SK-N-SH treated with all-trans-retinoic acid at 6 μM for 48 hours (cell line): ENCODE measurements at regions not wholly inside any gene's neighbourhood (a gene's known extent, or its start where the extent isn't known, plus 50 kb on each side); places are given as distances from the start of the nearest gene placed in this dataset.

ENCODE experiments used
- ATAC-seq: fragments of 200-7000 bp; cut with Tn5 transposase; 3 replicates; pipeline ENCODE4 v1.9.1; 2020; ENCODE audit warnings: mild to moderate bottlenecking, moderate library complexity
- ARNTL ChIP-seq: fragments of 450-650 bp; formaldehyde crosslinking; IDR thresholded peaks from 2 replicates; pipeline ENCODE4 v1.5.0; 2020; ENCODE audit warnings: low read depth, mild to moderate bottlenecking, moderate library complexity, borderline replicate concordance
- BACH2 ChIP-seq: fragments of 250-450 bp; sonication (Bioruptor Pico); IDR thresholded peaks from 2 replicates; pipeline ENCODE4 v1.9.0; 2021; ENCODE audit warnings: mild to moderate bottlenecking, borderline replicate concordance
- CSDC2 ChIP-seq: fragments of 250-450 bp; sonication (Bioruptor Pico); IDR thresholded peaks from 2 replicates; pipeline ENCODE4 v1.5.0; 2020; ENCODE audit warnings: mild to moderate bottlenecking, moderate library complexity
- ESRRG ChIP-seq: fragments of 250-450 bp; sonication (Bioruptor Pico); IDR thresholded peaks from 2 replicates; pipeline ENCODE4 v1.6.1; 2021; ENCODE audit warnings: mild to moderate bottlenecking
- GLIS3 ChIP-seq: fragments of 250-450 bp; sonication (Bioruptor Pico); IDR thresholded peaks from 2 replicates; pipeline ENCODE4 v1.5.0; 2020; ENCODE audit warnings: mild to moderate bottlenecking, moderate library complexity
- ISL1 ChIP-seq: fragments of 250-450 bp; sonication (Bioruptor Pico); IDR thresholded peaks from 2 replicates; pipeline ENCODE4 v2.1.2; 2022; ENCODE audit warnings: mild to moderate bottlenecking, moderate library complexity
- OSR1 ChIP-seq: fragments of 250-450 bp; sonication (Bioruptor Pico); IDR thresholded peaks from 2 replicates; pipeline ENCODE4 v1.8.0; 2022; ENCODE audit warnings: moderate library complexity, mild to moderate bottlenecking, inconsistent platforms
- PPARA ChIP-seq: fragments of 250-450 bp; sonication (Bioruptor Pico); IDR thresholded peaks from 2 replicates; pipeline ENCODE4 v1.5.0; 2020; ENCODE audit warnings: mild to moderate bottlenecking, borderline replicate concordance
- RARB ChIP-seq: fragments of 250-450 bp; sonication (Bioruptor Pico); IDR thresholded peaks from 2 replicates; pipeline ENCODE4 v1.8.0; 2021; ENCODE audit warnings: mild to moderate bottlenecking, moderate library complexity
- SNAI2 ChIP-seq: fragments of 250-450 bp; sonication (Bioruptor Pico); IDR thresholded peaks from 2 replicates; pipeline ENCODE4 v1.5.0; 2020; ENCODE audit warnings: mild to moderate bottlenecking, moderate library complexity
- TCF4 ChIP-seq: fragments of 250-450 bp; sonication (Bioruptor Pico); IDR thresholded peaks from 2 replicates; pipeline ENCODE4 v1.8.0; 2021; ENCODE audit warnings: mild to moderate bottlenecking, moderate library complexity, borderline replicate concordance
- TOX ChIP-seq: fragments of 250-450 bp; sonication (Bioruptor Pico); IDR thresholded peaks from 2 replicates; pipeline ENCODE4 v1.8.0; 2021; ENCODE audit warnings: mild to moderate bottlenecking, moderate library complexity, borderline replicate concordance
- ZC3H10 ChIP-seq: fragments of 250-450 bp; sonication (Bioruptor Pico); IDR thresholded peaks from 2 replicates; pipeline ENCODE4 v1.5.1; 2021; ENCODE audit warnings: mild to moderate bottlenecking, moderate library complexity
- ZFP3 ChIP-seq: fragments of 250-450 bp; sonication (Bioruptor Pico); IDR thresholded peaks from 2 replicates; pipeline ENCODE4 v1.5.0; 2020; ENCODE audit warnings: mild to moderate bottlenecking, moderate library complexity
- ZFP30 ChIP-seq: fragments of 450-650 bp; formaldehyde crosslinking; IDR thresholded peaks from 2 replicates; pipeline ENCODE4 v1.5.0; 2022; ENCODE audit warnings: mild to moderate bottlenecking, moderate library complexity
- ZNF565 ChIP-seq: fragments of 450-650 bp; formaldehyde crosslinking; conservative IDR thresholded peaks from 2 replicates; pipeline ENCODE4 v1.5.0; 2020; ENCODE audit warnings: low read depth, mild to moderate bottlenecking, moderate library complexity
- ZNF70 ChIP-seq: fragments of 450-650 bp; formaldehyde crosslinking; IDR thresholded peaks from 2 replicates; pipeline ENCODE4 v1.5.0; 2020; ENCODE audit warnings: mild to moderate bottlenecking, moderate library complexity
- ZNF8 ChIP-seq: fragments of 450-650 bp; formaldehyde crosslinking; IDR thresholded peaks from 2 replicates; pipeline ENCODE4 v1.5.0; 2020; ENCODE audit warnings: mild to moderate bottlenecking, moderate library complexity
- TF ChIP-seq, protein P1 (sequence below): fragments of 250-450 bp; sonication (Bioruptor Pico); IDR thresholded peaks from 2 replicates; pipeline ENCODE4 v1.5.1; 2021; ENCODE audit warnings: mild to moderate bottlenecking, moderate library complexity
- TF ChIP-seq, protein P2 (sequence below): fragments of 250-450 bp; sonication (Bioruptor Pico); IDR thresholded peaks from 2 replicates; pipeline ENCODE4 v1.5.1; 2020; ENCODE audit warnings: low read depth, mild to moderate bottlenecking, moderate library complexity
- TF ChIP-seq, protein P3 (sequence below): fragments of 250-450 bp; sonication (Bioruptor Pico); IDR thresholded peaks from 2 replicates; pipeline ENCODE4 v1.8.0; 2021; ENCODE audit warnings: low read depth, mild to moderate bottlenecking, moderate library complexity, borderline replicate concordance
- TF ChIP-seq, protein P4 (sequence below): fragments of 250-450 bp; sonication (Bioruptor Pico); IDR thresholded peaks from 2 replicates; pipeline ENCODE4 v1.8.0; 2020; ENCODE audit warnings: mild to moderate bottlenecking, moderate library complexity, borderline replicate concordance
- TF ChIP-seq, protein P5 (sequence below): fragments of 250-450 bp; sonication (Bioruptor Pico); IDR thresholded peaks from 2 replicates; pipeline ENCODE4 v1.5.0; 2020; ENCODE audit warnings: mild to moderate bottlenecking, moderate library complexity

DNA sequence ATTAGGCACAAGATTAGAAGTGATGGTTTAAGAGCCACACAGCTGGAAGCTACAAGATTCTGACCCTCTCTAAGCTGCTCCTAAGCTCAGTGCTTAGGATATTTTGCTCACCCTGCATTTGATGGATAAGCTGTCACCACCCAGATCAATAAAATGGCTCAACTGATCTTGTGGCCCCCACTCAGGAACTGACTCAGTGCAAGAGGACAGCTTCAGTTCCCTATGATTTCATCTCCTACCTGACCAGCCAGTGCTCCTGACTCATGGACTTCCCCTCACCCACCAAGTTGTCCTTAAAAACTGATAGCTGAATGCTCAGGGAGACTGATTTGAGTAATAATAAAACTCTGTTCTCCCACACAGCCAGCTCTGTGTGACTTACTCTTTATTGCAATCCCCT lies 833.8 kb downstream of the GRID1 start:
- no peak for TF ChIP-seq BACH2
- no peak for TF ChIP-seq ZNF8 (CRISPR knock-in tag)
- no peak for TF ChIP-seq ARNTL (CRISPR knock-in tag)
- no peak for TF ChIP-seq TOX (CRISPR knock-in tag)
- no peak for TF ChIP-seq ZNF565
- no peak for TF ChIP-seq CSDC2
- TF ChIP-seq, protein P1, sequence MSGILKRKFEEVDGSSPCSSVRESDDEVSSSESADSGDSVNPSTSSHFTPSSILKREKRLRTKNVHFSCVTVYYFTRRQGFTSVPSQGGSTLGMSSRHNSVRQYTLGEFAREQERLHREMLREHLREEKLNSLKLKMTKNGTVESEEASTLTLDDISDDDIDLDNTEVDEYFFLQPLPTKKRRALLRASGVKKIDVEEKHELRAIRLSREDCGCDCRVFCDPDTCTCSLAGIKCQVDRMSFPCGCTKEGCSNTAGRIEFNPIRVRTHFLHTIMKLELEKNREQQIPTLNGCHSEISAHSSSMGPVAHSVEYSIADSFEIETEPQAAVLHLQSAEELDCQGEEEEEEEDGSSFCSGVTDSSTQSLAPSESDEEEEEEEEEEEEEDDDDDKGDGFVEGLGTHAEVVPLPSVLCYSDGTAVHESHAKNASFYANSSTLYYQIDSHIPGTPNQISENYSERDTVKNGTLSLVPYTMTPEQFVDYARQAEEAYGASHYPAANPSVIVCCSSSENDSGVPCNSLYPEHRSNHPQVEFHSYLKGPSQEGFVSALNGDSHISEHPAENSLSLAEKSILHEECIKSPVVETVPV (CRISPR knock-in tag), result no peak
- TF ChIP-seq, protein P2, sequence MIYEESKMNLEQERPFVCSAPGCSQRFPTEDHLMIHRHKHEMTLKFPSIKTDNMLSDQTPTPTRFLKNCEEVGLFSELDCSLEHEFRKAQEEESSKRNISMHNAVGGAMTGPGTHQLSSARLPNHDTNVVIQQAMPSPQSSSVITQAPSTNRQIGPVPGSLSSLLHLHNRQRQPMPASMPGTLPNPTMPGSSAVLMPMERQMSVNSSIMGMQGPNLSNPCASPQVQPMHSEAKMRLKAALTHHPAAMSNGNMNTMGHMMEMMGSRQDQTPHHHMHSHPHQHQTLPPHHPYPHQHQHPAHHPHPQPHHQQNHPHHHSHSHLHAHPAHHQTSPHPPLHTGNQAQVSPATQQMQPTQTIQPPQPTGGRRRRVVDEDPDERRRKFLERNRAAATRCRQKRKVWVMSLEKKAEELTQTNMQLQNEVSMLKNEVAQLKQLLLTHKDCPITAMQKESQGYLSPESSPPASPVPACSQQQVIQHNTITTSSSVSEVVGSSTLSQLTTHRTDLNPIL (CRISPR knock-in tag), result no peak
- TF ChIP-seq ZFP3 (CRISPR knock-in tag), result no peak
- no peak for TF ChIP-seq GLIS3 (CRISPR knock-in tag)
- no peak for TF ChIP-seq OSR1
- TF ChIP-seq, protein P3, sequence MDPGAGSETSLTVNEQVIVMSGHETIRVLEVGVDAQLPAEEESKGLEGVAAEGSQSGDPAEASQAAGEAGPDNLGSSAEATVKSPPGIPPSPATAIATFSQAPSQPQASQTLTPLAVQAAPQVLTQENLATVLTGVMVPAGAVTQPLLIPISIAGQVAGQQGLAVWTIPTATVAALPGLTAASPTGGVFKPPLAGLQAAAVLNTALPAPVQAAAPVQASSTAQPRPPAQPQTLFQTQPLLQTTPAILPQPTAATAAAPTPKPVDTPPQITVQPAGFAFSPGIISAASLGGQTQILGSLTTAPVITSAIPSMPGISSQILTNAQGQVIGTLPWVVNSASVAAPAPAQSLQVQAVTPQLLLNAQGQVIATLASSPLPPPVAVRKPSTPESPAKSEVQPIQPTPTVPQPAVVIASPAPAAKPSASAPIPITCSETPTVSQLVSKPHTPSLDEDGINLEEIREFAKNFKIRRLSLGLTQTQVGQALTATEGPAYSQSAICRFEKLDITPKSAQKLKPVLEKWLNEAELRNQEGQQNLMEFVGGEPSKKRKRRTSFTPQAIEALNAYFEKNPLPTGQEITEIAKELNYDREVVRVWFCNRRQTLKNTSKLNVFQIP (CRISPR knock-in tag), result no peak
- TF ChIP-seq ZC3H10 (CRISPR knock-in tag), result no peak
- TF ChIP-seq PPARA, result no peak
- TF ChIP-seq, protein P4, sequence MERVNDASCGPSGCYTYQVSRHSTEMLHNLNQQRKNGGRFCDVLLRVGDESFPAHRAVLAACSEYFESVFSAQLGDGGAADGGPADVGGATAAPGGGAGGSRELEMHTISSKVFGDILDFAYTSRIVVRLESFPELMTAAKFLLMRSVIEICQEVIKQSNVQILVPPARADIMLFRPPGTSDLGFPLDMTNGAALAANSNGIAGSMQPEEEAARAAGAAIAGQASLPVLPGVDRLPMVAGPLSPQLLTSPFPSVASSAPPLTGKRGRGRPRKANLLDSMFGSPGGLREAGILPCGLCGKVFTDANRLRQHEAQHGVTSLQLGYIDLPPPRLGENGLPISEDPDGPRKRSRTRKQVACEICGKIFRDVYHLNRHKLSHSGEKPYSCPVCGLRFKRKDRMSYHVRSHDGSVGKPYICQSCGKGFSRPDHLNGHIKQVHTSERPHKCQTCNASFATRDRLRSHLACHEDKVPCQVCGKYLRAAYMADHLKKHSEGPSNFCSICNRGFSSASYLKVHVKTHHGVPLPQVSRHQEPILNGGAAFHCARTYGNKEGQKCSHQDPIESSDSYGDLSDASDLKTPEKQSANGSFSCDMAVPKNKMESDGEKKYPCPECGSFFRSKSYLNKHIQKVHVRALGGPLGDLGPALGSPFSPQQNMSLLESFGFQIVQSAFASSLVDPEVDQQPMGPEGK (CRISPR knock-in tag), result no peak
- TF ChIP-seq, protein P5, sequence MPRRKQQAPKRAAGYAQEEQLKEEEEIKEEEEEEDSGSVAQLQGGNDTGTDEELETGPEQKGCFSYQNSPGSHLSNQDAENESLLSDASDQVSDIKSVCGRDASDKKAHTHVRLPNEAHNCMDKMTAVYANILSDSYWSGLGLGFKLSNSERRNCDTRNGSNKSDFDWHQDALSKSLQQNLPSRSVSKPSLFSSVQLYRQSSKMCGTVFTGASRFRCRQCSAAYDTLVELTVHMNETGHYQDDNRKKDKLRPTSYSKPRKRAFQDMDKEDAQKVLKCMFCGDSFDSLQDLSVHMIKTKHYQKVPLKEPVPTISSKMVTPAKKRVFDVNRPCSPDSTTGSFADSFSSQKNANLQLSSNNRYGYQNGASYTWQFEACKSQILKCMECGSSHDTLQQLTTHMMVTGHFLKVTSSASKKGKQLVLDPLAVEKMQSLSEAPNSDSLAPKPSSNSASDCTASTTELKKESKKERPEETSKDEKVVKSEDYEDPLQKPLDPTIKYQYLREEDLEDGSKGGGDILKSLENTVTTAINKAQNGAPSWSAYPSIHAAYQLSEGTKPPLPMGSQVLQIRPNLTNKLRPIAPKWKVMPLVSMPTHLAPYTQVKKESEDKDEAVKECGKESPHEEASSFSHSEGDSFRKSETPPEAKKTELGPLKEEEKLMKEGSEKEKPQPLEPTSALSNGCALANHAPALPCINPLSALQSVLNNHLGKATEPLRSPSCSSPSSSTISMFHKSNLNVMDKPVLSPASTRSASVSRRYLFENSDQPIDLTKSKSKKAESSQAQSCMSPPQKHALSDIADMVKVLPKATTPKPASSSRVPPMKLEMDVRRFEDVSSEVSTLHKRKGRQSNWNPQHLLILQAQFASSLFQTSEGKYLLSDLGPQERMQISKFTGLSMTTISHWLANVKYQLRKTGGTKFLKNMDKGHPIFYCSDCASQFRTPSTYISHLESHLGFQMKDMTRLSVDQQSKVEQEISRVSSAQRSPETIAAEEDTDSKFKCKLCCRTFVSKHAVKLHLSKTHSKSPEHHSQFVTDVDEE (CRISPR knock-in tag), result no peak
- no peak for TF ChIP-seq TCF4 (CRISPR knock-in tag)
- no peak for TF ChIP-seq ZNF70
- no peak for TF ChIP-seq ISL1 (CRISPR knock-in tag)
- no peak for TF ChIP-seq RARB (CRISPR knock-in tag)
- no peak for ATAC-seq

DNA sequence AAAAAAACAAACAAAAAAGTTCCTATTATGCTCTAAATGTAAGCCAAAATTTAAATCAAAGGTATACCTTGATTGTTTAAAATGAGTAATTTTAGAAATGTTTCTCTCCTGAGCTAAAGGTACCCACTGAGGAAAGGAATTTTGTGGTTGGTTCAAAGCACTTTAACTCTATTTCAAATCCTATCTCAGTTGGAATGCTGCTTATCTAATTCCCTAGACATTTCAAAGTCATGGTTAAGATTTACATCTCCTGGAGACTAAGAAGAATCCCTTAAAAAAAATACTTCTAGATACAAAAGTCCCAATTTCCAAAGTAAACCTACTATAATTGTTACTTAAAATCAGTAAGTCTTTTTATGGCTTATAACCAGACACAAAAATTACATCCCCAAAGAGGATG lies 830.7 kb downstream of the GRID1 start:
- no peak for ATAC-seq
- TF ChIP-seq ISL1 (CRISPR knock-in tag) (no peak), PPARA (no peak), TOX (CRISPR knock-in tag) (no peak), CSDC2 (no peak), TCF4 (CRISPR knock-in tag) (no peak), ZC3H10 (CRISPR knock-in tag) (no peak), ESRRG (CRISPR knock-in tag) (no peak), SNAI2 (CRISPR knock-in tag) (no peak), ZFP3 (CRISPR knock-in tag) (no peak), ARNTL (CRISPR knock-in tag) (no peak), ZFP30 (no peak), ZNF70 (no peak), RARB (CRISPR knock-in tag) (no peak), GLIS3 (CRISPR knock-in tag) (no peak), ZNF565 (no peak)
- TF ChIP-seq, protein P1 (CRISPR knock-in tag), result no peak
- TF ChIP-seq, protein P5 (CRISPR knock-in tag), result no peak
- TF ChIP-seq, all 23 proteins: peak for 0
